DOHH2 (cell line): ENCODE measurements at regions not wholly inside any gene's neighbourhood (a gene's known extent, or its start where the extent isn't known, plus 50 kb on each side); places are given as distances from the start of the nearest gene placed in this dataset.

Experiments used
- H3F3A ChIP-seq: fragments of 200-600 bp; sonication (generic), shearing (Covaris generic); 2 replicates; pipeline ENCODE4 v1.6.0; 2016; ENCODE audit warnings: antibody characterized with exemption, mild to moderate bottlenecking; ENCODE audit not compliant: control insufficient read depth, insufficient read depth
- H3K27ac ChIP-seq: fragments of 200-600 bp; sonication (generic); 2 replicates; pipeline ENCODE4 v1.5.1; 2014; ENCODE audit warnings: low read depth, mild to moderate bottlenecking, low read length, moderate library complexity
- H3K27me3 ChIP-seq: fragments of 200-600 bp; sonication (generic); 2 replicates; pipeline ENCODE4 v1.6.1; 2014; ENCODE audit warnings: mild to moderate bottlenecking, low read length, mixed read lengths; ENCODE audit not compliant: control insufficient read depth
- H3K36me3 ChIP-seq: fragments of 200-600 bp; sonication (generic); 2 replicates; pipeline ENCODE4 v1.6.1; 2014; ENCODE audit warnings: mild to moderate bottlenecking, low read length, moderate library complexity, mixed read lengths; ENCODE audit not compliant: control insufficient read depth
- H3K4me1 ChIP-seq: fragments of 200-600 bp; sonication (generic); 2 replicates; pipeline ENCODE4 v1.6.1; 2014; ENCODE audit warnings: mild to moderate bottlenecking, low read length, mixed read lengths; ENCODE audit not compliant: control insufficient read depth
- H3K4me2 ChIP-seq: fragments of 200-600 bp; sonication (generic); 2 replicates; pipeline ENCODE4 v1.6.0; 2014; ENCODE audit warnings: mild to moderate bottlenecking, low read length, moderate library complexity
- H3K4me3 ChIP-seq: fragments of 200-600 bp; sonication (generic); 2 replicates; pipeline ENCODE4 v1.5.1; 2014; ENCODE audit warnings: mild to moderate bottlenecking, low read length, mixed read lengths
- H3K79me2 ChIP-seq: fragments of 200-600 bp; sonication (generic); 2 replicates; pipeline ENCODE4 v1.6.1; 2014; ENCODE audit warnings: mild to moderate bottlenecking, low read length, mixed read lengths; ENCODE audit not compliant: control insufficient read depth
- H3K9me2 ChIP-seq: fragments of 200-600 bp; sonication (generic); replicated peaks from 2 replicates; pipeline ENCODE4 v1.6.1; 2014; ENCODE audit warnings: mild to moderate bottlenecking, low read length, mixed read lengths; ENCODE audit not compliant: control insufficient read depth
- H3K9me3 ChIP-seq: fragments of 200-600 bp; sonication (generic); 2 replicates; pipeline ENCODE4 v1.6.1; 2014; ENCODE audit warnings: antibody characterized with exemption, low read length, mixed read lengths; ENCODE audit not compliant: control insufficient read depth, insufficient read depth
- H4K20me1 ChIP-seq: fragments of 200-600 bp; sonication (generic); 2 replicates; pipeline ENCODE4 v1.6.0; 2014; ENCODE audit warnings: low read depth, mild to moderate bottlenecking, antibody characterized with exemption, low read length, moderate library complexity; ENCODE audit not compliant: control insufficient read depth, insufficient read depth
- EZH2phosphoT487 ChIP-seq: fragments of 200-600 bp; sonication (generic); IDR thresholded peaks from 2 replicates; pipeline ENCODE4 v1.6.1; 2017; ENCODE audit warnings: borderline replicate concordance, mild to moderate bottlenecking, antibody characterized with exemption, low read length, moderate library complexity, mixed read lengths
- TF ChIP-seq, protein P1 (sequence below): fragments of 200-600 bp; sonication (generic); IDR thresholded peaks from one replicate; pipeline ENCODE4 v1.5.1; 2014; ENCODE audit warnings: antibody characterized with exemption, mild to moderate bottlenecking, low read depth, low read length; ENCODE audit not compliant: poor library complexity, severe bottlenecking

DNA sequence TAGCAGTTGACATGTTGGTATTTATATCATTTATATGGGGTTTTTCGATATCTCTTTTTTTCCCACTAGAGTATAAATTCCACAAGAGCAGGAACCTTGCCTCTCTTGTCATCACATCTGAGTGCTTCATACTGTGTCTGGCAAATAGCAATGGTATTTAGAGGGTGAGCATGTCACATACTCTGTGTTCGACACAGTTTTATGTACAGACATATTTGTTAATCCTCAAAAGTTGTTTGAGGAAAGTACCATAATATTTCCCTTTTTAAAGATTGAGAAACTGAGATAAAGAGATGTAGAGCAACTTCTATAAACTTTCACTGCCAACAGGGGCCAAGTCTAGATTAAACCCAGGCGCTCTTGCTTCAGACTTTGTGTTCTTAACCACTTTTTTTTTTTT lies 324.6 kb upstream of the PDGFD start:
- H3K27ac ChIP-seq = no peak overlapping the region
- H3K9me2 ChIP-seq = no peaks in the 10 kb centered on the region
- no peak overlapping the region for H3K4me2 ChIP-seq
- H3F3A ChIP-seq = no peaks in the 10 kb centered on the region
- H4K20me1 ChIP-seq = no peaks in the 10 kb centered on the region
- H3K36me3 ChIP-seq = no peaks in the 10 kb centered on the region
- H3K4me1 ChIP-seq = no peaks in the 10 kb centered on the region
- TF ChIP-seq, protein P1, sequence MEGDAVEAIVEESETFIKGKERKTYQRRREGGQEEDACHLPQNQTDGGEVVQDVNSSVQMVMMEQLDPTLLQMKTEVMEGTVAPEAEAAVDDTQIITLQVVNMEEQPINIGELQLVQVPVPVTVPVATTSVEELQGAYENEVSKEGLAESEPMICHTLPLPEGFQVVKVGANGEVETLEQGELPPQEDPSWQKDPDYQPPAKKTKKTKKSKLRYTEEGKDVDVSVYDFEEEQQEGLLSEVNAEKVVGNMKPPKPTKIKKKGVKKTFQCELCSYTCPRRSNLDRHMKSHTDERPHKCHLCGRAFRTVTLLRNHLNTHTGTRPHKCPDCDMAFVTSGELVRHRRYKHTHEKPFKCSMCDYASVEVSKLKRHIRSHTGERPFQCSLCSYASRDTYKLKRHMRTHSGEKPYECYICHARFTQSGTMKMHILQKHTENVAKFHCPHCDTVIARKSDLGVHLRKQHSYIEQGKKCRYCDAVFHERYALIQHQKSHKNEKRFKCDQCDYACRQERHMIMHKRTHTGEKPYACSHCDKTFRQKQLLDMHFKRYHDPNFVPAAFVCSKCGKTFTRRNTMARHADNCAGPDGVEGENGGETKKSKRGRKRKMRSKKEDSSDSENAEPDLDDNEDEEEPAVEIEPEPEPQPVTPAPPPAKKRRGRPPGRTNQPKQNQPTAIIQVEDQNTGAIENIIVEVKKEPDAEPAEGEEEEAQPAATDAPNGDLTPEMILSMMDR = no peak
- no peak overlapping the region for H3K4me3 ChIP-seq
- H3K27me3 ChIP-seq = no peaks in the 10 kb centered on the region
- peaks cover 12% of the 10 kb centered on the region; the same call in 1 of the 2 replicates for H3K9me3 ChIP-seq
- H3K79me2 ChIP-seq = no peaks in the 10 kb centered on the region

DNA sequence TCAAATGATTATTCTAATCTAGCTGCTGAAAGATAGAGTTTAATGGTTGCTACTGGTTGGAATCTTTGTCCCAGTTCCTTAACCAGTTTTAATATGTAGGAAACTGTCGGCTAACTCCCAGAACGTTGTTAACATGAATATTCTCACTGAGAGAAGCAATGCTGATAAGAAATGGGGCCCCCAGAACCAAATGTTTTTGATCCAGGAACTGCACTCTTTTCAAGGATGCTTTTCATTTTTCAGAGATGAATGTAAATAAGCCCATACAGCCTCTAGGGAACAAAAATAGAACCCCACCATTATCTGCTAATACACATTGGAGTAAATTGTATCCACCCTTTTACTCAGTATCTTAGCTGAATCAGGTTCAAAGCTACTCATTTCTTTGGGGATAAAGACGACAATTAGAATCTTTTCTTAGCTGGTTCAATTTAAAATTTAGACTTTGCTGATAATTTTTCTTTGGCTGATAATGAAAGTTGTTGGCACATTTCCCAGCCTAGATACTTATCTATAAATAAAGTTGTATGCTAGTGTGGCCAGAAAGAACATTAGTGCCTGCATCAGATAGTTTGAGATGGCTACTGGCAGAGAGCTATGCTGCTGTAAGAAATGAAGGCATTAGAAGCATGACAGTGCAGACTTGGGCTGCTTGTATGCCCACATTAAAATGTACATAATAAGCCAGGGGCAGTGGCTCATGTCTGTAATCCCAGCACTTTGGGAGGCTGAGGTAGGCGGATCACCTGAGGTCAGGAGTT lies 323.3 kb upstream of the PDGFD start:
- H3F3A ChIP-seq = no peaks in the 10 kb centered on the region
- H3K27me3 ChIP-seq = no peaks in the 10 kb centered on the region
- TF ChIP-seq, protein P1 = no peak
- no peak for TF ChIP-seq EZH2phosphoT487
- H3K4me3 ChIP-seq = no peak overlapping the region
- H4K20me1 ChIP-seq = no peaks in the 10 kb centered on the region
- no peak overlapping the region for H3K27ac ChIP-seq
- H3K9me3 ChIP-seq = peaks cover 8% of the 10 kb centered on the region; the same call in 1 of the 2 replicates
- H3K36me3 ChIP-seq = no peaks in the 10 kb centered on the region
- no peak overlapping the region for H3K4me2 ChIP-seq
- H3K4me1 ChIP-seq = no peaks in the 10 kb centered on the region
- no peaks in the 10 kb centered on the region for H3K79me2 ChIP-seq
- no peaks in the 10 kb centered on the region for H3K9me2 ChIP-seq

DNA sequence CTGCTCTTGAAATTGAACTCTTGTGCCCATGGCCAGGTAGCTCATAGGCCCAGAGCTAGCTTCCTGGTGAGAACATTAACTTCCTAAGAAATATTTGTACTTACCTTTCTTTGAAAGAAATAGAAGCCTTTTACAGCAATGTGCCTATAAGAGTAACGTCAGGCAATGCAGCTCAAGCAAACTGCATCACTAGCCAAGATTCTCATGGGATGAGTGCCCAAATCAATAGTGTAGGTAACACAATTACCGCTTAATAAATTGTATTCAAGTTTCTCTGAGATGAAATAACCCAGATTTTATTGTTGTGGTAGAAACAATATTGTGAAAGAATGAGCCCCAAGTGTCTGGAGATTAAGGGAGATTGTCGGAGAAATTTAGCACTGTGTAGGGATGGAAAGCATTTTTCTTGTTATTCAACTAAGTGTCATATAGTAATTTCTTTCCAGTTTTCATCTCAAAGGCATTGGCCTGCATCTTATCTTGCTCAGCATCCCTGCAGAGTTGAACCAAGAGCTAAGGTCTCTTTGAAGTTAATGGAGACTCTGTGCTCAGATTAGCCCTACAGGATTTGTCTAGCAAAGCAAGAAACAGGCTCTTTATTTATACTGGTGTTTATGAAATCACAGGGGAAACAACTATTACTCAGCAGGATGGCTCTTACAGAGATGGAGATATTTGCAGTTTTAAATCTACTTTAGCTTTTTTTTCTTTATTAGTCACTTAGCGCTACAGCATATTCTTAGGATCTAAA lies 321.0 kb upstream of the PDGFD start:
- H3F3A ChIP-seq = no peaks in the 10 kb centered on the region
- H3K79me2 ChIP-seq = no peaks in the 10 kb centered on the region
- no peak overlapping the region for H3K4me3 ChIP-seq
- no peaks in the 10 kb centered on the region for H4K20me1 ChIP-seq
- no peaks in the 10 kb centered on the region for H3K4me1 ChIP-seq
- H3K27ac ChIP-seq = no peak overlapping the region
- H3K9me2 ChIP-seq = no peaks in the 10 kb centered on the region
- no peaks in the 10 kb centered on the region for H3K36me3 ChIP-seq
- TF ChIP-seq EZH2phosphoT487 = no peak
- TF ChIP-seq, protein P1 = no peak
- no peaks in the 10 kb centered on the region for H3K27me3 ChIP-seq
- H3K4me2 ChIP-seq = no peak overlapping the region
- peaks cover under 1% of the 10 kb centered on the region; the same call in 1 of the 2 replicates for H3K9me3 ChIP-seq
